NCI-H345 treated with DMSO at 0.1 percent for 48 hours (cell line): ENCODE measurements at regions not wholly inside any gene's neighbourhood (a gene's known extent, or its start where the extent isn't known, plus 50 kb on each side); places are given as distances from the start of the nearest gene placed in this dataset.
"Not testable (repeated sequence)": the region's sequence is repeated elsewhere in the genome, so short reads cannot be mapped to it uniquely, and the experiment has no call there.

Source experiments
- DNase-seq: peaks from one replicate; lab custom pipeline; 2025; ENCODE audit not compliant: unreplicated experiment; lab: John Stamatoyannopoulos, UW

DNA sequence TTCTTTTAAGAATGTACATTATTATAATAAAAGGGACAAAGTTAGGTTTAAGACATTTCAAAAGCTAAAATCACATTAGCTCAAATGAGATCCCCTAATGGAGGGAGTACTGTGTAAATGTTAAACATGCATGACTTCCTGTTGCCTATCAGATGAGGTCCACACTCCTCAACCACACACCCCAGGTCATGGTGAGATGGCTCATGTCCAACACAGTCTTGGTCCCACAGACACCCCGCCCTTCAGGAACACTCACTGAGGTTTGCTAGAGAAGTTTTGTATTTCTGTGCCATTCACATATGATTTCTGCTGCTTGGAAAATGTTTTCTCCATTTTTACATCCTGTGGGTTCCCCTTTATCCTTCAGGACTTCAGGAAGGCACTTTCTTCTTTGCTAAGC is 491.0 kb downstream of the SOX11 start:
- DNase-seq: no peak

DNA sequence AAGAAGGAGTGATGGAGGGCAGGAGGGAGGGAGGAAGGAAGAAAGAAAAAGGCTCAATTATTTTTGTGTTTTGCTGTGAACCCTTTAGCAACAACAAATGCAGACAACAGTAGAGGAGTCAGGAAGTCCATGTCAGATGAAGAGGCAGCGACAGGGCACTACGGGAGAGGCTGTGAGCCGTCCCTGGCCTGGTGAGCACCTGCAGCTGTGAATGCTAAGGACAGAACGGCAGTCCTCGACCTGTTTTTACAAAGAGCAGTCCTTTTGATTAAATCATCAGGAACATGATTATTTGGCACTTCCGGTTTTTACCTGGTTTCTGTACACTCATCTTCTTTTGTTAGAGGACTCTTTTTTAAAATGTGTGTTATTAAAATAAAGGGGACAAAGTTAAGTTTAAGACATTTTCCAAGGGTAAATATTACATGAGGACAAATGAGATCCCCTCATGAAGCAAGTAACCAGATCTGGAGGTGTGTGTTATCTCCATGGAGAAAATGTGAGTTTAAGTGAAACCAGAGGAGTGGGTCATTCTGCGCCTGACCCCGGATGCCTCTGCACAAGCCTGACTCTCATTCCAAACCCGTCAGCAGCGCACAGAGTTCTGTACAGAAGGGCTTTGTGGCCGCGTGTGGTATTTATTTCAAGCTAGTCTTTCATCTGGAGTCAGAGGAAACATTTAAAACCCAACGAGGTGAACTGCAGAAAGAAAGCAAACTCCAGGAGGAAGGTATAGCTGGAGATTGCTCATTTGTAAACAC is 492.5 kb downstream of the SOX11 start:
- DNase-seq: no peak

DNA sequence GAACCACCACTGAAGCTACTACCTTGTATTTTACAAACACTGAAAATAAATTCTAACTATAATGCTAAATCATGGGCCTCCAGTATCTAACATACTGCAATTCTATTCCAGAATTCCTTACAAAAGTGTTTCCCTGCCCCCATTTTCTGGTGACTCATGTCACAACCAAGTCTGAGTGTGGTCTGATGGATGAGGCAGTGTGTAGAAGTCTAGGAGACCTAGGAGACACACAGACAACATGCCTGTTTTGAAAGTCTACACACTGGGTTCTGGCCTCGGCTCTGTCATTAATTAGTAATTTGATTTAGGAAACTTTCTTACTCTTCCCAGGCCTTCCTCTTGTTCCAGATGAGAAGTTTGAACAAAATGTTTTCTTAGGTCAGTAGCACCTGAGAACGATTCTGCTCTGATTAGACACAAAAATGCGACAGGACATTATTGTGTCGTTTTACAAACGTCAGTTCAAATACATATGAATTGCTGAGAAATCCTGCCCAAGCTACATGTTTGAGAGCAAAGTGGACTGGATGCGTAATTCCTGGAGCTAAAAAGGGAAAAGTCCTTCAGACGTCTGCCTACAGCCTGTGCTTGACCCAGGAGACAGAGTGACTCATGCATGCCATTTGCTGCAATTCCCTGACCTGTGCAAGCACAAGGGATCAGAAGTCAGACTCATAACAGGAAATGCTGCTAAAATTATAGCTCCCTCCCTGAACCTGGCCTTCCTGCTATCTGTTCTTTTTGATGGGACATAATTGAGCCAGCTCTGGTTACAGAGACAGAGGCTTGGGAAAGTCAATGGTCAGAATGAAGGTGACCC is 494.4 kb downstream of the SOX11 start:
- DNase-seq: no peak

DNA sequence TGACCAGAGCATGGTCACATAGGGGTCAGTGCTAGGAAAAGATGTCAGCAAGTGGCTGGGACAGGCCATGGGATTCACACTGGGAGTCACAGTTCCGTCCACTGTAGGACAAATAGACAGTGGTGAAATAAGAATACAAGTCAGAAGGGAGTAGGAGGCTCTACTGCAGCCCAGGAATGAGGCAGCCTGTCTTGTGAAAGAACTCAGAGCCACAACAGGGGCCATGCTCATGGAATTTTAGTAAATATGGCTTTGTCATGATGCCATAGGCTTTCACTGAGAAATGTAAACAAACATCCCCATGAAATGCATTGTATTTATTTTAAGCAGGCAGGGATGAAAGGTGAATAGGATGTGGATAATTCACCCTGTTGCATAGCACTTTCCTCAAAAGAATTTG is 504.3 kb downstream of the SOX11 start:
- no peak for DNase-seq

DNA sequence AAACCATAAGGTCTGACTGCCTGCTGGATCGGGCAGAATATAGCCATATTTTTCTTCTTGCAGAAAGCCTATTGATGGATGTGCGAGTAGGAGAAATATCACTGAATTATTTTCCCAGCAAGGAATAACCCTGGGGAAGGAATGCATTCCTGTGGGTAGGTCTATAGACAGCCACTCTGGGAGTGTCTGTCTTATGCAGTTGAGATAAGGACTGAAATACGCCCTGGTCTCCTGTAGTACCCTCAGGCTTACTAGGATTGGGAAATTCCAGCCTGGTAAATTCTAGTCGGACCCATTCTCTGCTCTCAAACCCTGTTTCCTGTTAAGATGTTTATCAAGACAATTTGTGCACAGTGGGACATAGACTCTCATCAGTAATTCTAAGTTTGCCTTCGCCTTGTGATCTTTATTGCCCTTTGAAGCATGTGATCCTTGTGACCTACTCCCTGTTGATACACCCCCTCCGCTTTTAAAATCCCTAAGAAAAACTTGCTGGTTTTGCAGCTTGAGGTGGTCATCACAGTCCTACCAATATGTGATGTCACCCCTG is 506.3 kb downstream of the SOX11 start:
- not testable (repeated sequence) for DNase-seq

DNA sequence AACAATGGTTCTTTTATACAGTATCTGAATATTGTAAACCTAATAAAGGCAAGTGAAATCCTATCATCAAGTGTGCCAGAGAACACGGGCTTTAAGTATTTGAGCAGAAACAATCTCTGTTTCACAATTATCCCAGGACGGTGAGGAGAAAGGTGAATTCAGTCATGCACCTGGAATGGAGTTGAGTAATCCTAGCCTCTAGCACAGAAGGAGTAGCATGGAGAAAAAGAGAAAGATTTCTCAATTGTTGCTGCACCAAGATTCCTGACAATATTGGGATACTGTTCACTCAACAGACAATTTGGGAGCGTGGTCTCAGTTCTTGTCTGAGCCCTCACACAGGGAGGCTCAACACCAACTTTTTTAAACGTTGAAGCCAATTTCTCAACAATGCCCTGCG is 510.6 kb downstream of the SOX11 start:
- DNase-seq: no peak

DNA sequence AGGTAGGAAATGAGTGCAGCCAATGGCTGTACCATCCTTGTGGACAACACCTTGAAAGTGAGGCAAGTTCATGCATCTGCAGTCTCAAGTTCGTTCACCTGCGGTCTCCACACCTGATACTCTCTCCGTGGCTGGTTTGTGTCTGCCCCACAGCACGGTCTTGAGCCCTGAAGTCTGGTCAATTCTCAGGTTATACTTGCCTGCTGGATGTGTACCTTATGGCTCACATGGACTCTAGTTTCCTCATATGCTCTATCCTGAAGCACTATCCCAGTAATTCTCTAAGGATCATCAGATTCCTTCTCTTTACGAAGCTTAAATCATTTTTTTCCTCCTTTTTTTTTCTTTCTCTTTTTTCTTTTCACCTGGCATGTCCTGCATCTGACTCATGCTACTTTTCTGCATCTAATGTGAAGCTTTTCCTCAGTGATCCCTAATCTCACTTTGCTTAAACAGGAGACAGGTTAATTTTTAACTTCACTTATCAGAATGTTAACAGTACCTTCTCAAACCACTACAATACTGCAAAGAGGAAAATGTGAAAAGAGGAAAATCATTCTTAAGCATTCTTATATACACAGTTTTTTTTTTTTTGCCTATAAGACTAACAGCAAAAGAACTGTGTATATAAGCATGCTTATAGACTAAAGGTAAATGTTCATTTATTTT is 511.2 kb downstream of the SOX11 start:
- no peak for DNase-seq

DNA sequence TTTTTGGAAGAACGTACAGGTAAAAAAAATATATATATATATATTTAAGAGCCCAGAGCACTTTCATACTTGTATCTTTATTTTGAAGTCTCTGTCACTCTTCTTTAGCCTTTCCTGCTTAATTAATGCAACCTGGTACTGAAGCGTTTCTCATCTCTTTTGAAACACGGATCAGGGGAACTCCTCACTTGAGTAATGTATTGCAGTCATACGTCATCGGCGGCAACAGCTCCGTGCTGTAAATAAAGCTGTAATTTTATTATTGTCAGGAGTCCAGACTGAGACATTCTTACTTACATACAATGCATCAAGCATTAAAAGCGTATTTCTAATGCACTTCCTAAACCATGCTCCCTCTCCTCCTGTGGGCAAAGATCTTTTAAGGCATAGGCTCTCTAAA is 514.7 kb downstream of the SOX11 start:
- DNase-seq: no peak

DNA sequence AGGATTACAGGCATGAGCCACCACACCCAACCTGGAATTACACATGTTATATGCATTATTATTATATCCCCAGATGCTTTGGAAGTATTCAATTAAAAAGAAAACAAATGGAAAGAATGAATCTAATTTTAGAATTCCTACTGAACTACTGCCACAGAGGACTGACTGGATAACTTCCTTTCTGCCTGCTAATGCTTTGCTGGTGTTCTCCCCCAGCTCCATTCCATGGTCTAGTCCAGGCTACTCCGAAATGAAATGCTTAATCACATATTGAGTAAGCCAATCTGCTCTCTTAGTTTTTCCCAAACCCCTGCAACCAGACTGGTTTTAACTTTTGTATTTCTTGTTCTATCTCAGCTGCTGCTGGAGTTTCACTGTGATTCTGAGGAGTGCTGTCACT is 519.1 kb downstream of the SOX11 start:
- DNase-seq: no peak

DNA sequence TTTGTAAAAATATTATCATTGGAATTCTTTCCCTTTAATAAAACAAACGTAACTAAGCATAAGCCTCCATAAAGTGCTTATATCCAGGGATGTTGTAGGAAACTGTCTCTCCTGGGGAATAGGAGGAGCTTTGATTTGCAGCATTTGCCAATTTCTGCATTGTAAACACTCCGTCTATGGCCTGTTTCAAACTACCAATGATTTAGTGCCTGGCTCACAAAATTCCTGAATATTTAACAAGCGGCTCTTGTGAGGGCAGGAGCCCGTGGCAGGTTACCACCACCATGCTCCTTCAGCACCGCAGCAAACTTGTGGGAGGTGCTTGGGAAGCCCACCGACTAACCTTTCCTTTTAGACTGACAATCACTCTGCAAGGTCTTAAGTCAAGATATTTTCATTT is 520.3 kb downstream of the SOX11 start:
- no peak for DNase-seq

DNA sequence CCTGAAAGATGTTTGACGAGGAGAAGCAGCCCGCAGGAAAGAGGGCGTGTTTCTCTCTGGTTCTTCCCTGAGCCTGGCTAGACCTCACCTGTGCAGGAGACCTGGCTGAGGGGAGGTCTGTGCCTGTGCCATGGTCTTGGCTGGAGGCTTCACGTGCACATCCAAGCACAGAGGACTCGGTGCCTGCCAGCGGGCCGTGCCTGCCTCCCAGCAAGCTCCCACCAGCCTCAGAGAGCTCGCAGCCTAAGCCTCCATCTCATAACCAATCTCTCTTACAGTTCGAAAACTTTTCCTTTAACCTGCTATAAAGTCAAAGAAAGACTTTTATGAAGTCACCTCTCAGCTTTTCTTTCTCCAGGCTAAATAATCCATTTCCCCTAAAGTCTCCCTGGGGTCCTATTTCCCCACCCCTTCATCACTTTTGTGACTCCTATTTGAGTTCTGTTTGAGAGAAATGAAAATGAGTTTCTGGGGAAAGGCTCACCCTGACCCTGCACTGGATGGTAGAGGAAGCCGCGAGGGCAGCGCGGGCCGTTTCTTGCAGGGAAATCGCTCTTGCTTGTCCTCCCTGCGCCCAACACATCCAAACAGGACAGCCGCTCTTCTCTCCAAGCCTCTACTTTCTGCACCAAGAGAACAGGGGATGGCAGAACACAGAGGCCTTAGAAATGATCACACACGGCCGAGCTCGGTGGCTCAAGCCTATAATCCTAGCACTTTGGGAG is 521.0 kb downstream of the SOX11 start:
- no peak for DNase-seq

DNA sequence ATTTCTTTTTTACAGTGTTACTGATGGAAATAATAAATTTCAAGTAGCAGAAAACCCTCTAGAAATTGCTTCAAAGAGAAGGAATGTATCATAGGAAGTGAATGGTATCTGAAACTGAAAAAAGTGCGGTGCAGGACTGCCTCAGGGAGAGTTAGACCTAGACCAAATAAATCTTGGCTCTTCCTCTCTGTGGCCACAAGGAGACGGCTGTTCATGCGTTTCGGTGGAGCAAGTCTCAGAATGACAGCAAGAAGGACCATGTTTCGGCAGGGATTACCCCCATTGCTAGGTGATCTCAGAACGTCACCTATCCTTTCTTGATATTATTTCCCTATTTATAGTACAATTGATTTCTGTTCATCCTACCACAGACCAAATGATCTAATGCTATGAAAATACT is 522.3 kb downstream of the SOX11 start:
- no peak for DNase-seq

DNA sequence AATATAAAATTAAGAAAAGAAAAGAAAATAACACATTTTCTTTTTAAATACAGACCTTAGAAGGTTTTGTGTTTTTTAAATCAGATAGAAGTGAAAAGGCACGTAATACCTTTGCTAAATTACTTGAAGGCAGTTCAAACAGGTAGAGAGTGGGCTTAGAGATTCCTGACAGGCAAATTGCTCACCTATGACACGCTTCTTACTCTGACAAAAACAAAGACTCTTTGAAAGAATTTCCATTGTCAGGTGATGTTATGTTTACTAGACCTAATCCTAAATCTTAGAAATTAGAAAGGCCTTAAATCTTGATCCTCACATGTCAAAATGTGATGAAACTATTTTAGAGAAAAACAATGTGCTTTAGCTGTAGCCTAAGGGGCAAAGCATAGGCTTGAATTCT is 522.9 kb downstream of the SOX11 start:
- DNase-seq: no peak

DNA sequence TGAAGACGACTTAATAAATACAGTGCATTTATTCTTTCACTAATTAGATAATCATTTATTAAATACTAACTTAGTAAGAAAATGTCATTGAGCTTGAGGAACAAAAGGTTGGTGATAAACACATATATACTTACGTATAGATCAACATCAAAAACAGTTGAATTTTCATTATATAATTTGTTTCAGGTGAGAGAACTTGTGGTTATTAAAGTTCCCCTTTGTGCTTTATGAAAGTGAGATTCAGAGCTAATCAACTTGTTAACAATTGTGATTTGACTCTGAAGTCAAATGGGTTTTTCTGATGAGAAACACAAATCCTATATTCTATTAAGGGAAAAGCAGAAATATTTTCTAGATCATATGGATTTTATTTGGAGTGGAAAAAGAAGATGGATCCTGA is 524.0 kb downstream of the SOX11 start:
- no peak for DNase-seq

DNA sequence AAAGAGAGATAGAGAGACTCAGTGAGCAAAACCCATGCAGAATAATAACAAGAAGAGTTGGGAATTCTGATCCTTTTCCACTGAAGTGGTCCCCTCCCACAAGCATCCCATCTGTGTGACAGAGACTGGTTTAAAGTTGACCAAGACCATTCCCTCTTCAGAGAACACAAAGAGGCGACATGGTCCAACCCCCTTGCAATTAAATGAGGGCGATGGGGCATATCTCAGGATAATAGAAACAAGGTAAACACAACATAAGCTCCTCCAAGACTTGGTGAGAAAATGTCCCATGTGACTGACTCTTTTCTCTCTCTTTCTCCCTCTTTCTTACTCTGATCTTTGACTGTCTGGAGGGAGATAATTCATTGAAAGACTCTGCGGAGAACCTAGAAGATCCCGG is 526.7 kb downstream of the SOX11 start:
- DNase-seq: no peak

DNA sequence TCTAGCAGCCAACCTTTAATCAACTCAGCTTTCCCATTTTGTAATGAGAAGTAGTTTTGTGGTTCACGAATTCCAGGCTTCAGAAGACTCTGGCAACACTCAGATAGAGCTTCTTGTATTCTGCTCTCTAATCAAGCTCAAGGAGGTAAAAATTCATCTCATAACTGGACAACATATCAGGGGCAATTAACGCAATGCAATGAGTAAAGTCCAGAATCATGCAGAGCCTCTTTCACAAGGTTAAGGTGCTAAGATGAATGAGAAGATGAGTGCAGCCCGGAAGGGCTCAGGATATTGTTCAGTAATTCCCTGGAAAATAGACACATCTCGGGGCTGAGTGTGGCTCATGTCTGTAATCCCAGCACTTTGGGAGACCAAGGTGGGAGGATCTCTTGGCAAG is 527.7 kb downstream of the SOX11 start:
- no peak for DNase-seq

DNA sequence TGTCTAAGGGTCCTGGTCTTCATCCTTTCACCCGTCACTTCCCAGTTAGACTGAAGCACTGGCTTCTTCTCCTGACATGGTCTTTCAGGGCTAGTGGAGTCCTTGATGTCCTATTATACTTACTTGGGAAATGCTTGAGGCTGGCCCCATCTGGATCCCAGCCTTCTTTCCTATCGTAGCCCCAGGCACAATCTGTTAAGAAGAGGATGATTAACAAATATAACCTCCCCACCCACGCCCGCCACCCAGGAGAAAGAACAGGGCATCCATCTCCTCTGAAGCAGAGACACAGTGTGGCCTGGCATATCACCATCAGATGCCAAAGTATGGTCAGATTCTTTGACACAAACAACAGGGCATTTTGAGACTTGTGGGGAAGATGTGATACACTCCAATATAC is 530.1 kb downstream of the SOX11 start:
- DNase-seq: no peak

DNA sequence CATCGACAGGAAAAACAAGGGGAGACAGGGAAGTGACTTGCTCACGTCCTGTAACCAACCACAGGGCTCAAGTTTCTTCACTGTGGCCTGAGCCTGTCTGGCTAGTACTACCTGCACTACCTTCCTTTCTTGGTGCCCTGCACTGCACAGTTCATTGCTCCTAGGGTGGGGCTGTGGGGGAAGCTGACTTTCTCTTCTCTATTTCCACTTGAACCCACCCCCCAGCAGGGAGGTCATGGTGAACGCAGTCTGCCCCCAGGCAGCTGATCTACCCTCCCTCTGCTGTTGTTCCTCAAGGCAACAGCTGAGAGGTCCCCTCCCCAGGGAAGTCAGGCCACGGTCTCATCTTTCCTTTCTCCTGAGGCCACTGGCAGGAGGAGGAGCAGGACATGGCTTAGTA is 532.1 kb downstream of the SOX11 start:
- no peak for DNase-seq

DNA sequence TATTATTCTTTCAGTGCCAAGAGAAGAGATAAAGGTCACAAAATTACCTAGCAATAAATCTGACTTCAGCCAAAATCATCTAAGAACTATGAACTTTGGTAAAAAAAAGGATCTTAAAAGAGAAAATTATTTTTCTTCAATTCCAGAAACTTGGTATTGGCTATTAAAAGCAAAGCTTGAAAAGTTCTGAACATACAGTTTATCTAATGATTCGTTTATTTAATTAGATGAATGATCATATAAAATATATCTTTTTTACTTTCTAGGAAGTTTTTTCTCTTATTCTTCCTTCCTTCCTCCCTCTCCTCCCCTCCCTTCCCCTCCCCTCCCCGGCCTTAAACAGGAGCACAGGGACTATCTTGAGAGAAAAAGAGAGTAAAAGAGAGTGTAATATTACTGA is 536.1 kb downstream of the SOX11 start:
- DNase-seq: no peak

DNA sequence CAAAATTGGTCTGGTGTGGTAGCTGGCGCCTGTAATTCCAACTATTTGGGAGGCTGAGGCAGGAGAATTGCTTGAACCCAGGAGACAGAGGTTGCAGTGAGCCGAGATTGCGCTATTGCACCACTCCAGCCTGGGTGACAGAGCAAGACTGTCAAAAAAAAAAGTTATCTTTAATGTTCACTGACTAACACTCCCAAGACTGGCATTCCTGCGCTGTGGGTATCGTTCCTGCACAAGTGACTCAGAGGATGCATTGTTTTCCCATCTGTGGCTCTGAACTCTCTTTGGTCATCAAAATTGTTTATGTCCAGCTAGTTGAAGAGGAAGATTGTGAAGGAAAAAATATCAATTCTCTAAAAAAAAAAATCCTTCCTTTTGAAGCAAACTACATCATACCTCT is 539.0 kb downstream of the SOX11 start:
- no peak for DNase-seq

DNA sequence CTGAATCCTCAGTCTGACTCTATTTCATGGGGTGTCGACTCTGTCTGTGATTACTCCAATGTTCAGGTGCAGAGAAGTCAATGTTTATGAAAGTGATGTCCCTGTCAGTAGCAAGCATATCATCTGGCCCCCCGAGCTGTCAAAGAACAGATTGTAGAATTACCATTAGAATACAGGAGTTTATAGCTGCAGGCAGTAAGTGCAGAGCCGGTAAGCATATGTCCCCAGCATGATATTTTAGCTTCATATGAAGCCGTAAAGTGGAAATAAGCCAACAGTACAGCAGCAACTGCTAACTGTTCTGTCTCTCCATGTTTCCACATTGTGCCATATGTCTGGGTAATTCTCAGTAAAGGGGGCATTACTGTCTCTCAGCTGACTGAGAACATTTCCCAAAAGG is 541.8 kb downstream of the SOX11 start:
- DNase-seq: no peak
